ENCODE measurements at regions not wholly inside any gene's neighbourhood (a gene's known extent, or its start where the extent isn't known, plus 50 kb on each side); places are given as distances from the start of the nearest gene placed in this dataset.

GRCh38 chr11:27210531-27210930 is 152.5 kb downstream of the CCDC34 start:
- Histone ChIP-seq H3K36me3 (ENCODE audit: insufficient read depth, low read length, poor library complexity, severe bottlenecking) (no peaks in the 10 kb centered on the region), H3K4me1 (ENCODE audit: insufficient read depth, low read length, poor library complexity, severe bottlenecking) (peaks cover 76% of the 10 kb centered on the region), H3K4me3 (ENCODE audit: low read depth, low read length, poor library complexity, severe bottlenecking) (no peak overlapping the region), H3K27me3 (replicated peaks; ENCODE audit: insufficient read depth, low read depth, low read length, poor library complexity) (no peaks in the 10 kb centered on the region), H3K9me3 (ENCODE audit: low read depth, low read length, poor library complexity, severe bottlenecking) (no peaks in the 10 kb centered on the region), H3K27ac (ENCODE audit: low read depth, low read length, poor library complexity, severe bottlenecking) (no peak overlapping the region)
- TF ChIP-seq CTCF (conservative IDR thresholded peaks at IDR 0.05; ENCODE audit: low read depth, low read length): no peak
- no peak for TF ChIP-seq EZH2 (IDR thresholded peaks at IDR 0.05; ENCODE audit: borderline replicate concordance, low read depth, low read length, poor library complexity, severe bottlenecking)
- no TSS peak for BruUV-seq (replicated peaks)
- intact Hi-C loops (cut with micrococcal nuclease; ENCODE audit: unreplicated experiment): loop anchor here (10.0 kb wide), 1 partner anchor 1974 kb away; no protein-coding TSS in a partner anchor
- POLR2A ChIA-PET (ENCODE audit: low non-redundant PET): no interaction called here
- DNase-seq (ENCODE audit: low spot score): no peak
- CTCF ChIA-PET: interaction anchor here (1.4 kb wide), 2 partner anchors 11 to 86 kb away, joined by 3 to 4 read pairs; no protein-coding TSS in a partner anchor

GRCh38 chr11:27209562-27210005 is 153.4 kb downstream of the CCDC34 start:
- H3K4me3 ChIP-seq (ENCODE audit: low read depth, low read length, poor library complexity, severe bottlenecking): no peak overlapping the region
- H3K27ac ChIP-seq (ENCODE audit: low read depth, low read length, poor library complexity, severe bottlenecking): no peak overlapping the region
- TF ChIP-seq EZH2 (IDR thresholded peaks at IDR 0.05; ENCODE audit: borderline replicate concordance, low read depth, low read length, poor library complexity, severe bottlenecking): no peak
- TF ChIP-seq CTCF (conservative IDR thresholded peaks at IDR 0.05; ENCODE audit: low read depth, low read length): no peak
- H3K4me1 ChIP-seq (ENCODE audit: insufficient read depth, low read length, poor library complexity, severe bottlenecking): peaks cover 76% of the 10 kb centered on the region
- ChIA-PET POLR2A (ENCODE audit: low non-redundant PET) (interaction anchor here (0.6 kb wide), 1 partner anchor 98 kb away, joined by 7 read pairs; no protein-coding TSS in a partner anchor), CTCF (interaction anchor here (0.7 to 1.4 kb wide), 3 partner anchors 73 to 92 kb away, joined by 3 to 4 read pairs (median 3); no protein-coding TSS in a partner anchor)
- no peaks in the 10 kb centered on the region for H3K36me3 ChIP-seq (ENCODE audit: insufficient read depth, low read length, poor library complexity, severe bottlenecking)
- no TSS peak for BruUV-seq (replicated peaks)
- intact Hi-C loops (cut with micrococcal nuclease; ENCODE audit: unreplicated experiment): loop anchor here (5.0 to 10.0 kb wide), 2 partner anchors 83 to 1975 kb away; no protein-coding TSS in a partner anchor
- H3K9me3 ChIP-seq (ENCODE audit: low read depth, low read length, poor library complexity, severe bottlenecking): no peaks in the 10 kb centered on the region
- no peaks in the 10 kb centered on the region for H3K27me3 ChIP-seq (replicated peaks; ENCODE audit: insufficient read depth, low read depth, low read length, poor library complexity)
- DNase-seq (ENCODE audit: low spot score): peak; percentile 100

- H3K4me1 ChIP-seq (ENCODE audit: insufficient read depth, low read length, poor library complexity, severe bottlenecking): peaks cover 73% of the 10 kb centered on the region
- intact Hi-C loops (cut with micrococcal nuclease; ENCODE audit: unreplicated experiment): loop anchor here (5.0 kb wide), 1 partner anchor 83 kb away; no protein-coding TSS in a partner anchor
Measured at GRCh38 chr11:27208846-27209245, 154.2 kb downstream of the CCDC34 start.

More at GRCh38 chr11:27208846-27209245, 154.2 kb downstream of the CCDC34 start:
- DNase-seq (ENCODE audit: low spot score): no peak
- no peak overlapping the region for H3K4me3 ChIP-seq (ENCODE audit: low read depth, low read length, poor library complexity, severe bottlenecking)
- H3K9me3 ChIP-seq (ENCODE audit: low read depth, low read length, poor library complexity, severe bottlenecking): no peaks in the 10 kb centered on the region
- H3K27me3 ChIP-seq (replicated peaks; ENCODE audit: insufficient read depth, low read depth, low read length, poor library complexity): no peaks in the 10 kb centered on the region
- POLR2A ChIA-PET (ENCODE audit: low non-redundant PET): interaction anchor here (0.6 kb wide), 1 partner anchor 99 kb away, joined by 7 read pairs; no protein-coding TSS in a partner anchor
- CTCF ChIA-PET: interaction anchor here (0.9 to 1.4 kb wide), 2 partner anchors 88 to 93 kb away, joined by 3 to 4 read pairs; no protein-coding TSS in a partner anchor
- H3K36me3 ChIP-seq (ENCODE audit: insufficient read depth, low read length, poor library complexity, severe bottlenecking): no peaks in the 10 kb centered on the region
- BruUV-seq (replicated peaks): no TSS peak
- no peak for TF ChIP-seq CTCF (conservative IDR thresholded peaks at IDR 0.05; ENCODE audit: low read depth, low read length)
- TF ChIP-seq EZH2 (IDR thresholded peaks at IDR 0.05; ENCODE audit: borderline replicate concordance, low read depth, low read length, poor library complexity, severe bottlenecking): no peak
- H3K27ac ChIP-seq (ENCODE audit: low read depth, low read length, poor library complexity, severe bottlenecking): no peak overlapping the region
